ENCODE measurements at regions not wholly inside any gene's neighbourhood (a gene's known extent, or its start where the extent isn't known, plus 50 kb on each side); places are given as distances from the start of the nearest gene placed in this dataset.

DNA sequence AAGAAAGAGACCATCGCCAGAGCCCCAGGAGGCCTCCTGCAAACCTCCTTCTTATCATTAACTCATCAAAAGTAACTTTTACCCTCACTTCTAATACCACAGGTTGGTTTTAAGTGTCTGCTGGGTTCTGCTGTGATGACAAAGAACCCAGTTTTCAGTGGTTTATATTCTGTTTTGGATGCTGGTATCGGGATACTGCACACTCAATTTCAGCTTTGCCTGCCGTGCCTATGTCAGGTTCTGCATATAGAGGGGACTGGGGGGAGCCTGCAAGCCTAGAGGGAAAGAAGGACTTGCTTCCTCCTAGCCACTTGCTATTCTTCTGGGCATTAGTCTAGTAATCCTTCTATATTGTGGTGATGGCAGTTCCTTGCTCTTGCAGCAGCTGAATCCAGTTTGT is 242.4 kb downstream of the KCNRG start:
- Histone ChIP-seq H3K4me3 (no peak overlapping the region), H3K27me3 (no peaks in the 10 kb centered on the region), H3K4me1 (no peaks in the 10 kb centered on the region), H3K9me3 (no peaks in the 10 kb centered on the region), H3K36me3 (no peaks in the 10 kb centered on the region), H3K27ac (no peak overlapping the region)
- ATAC-seq, result no peak
- FAIRE-seq, result no peak
- intact Hi-C loops (cut with DNase I), result no loop called here
- WGBS, 2 donors, result 77 to 85% methylated on average over 3 of the region's 3 CpGs
- TF ChIP-seq CTCF (IDR thresholded peaks at IDR 0.05), result no peak
- DNase-seq, result no peak

DNA sequence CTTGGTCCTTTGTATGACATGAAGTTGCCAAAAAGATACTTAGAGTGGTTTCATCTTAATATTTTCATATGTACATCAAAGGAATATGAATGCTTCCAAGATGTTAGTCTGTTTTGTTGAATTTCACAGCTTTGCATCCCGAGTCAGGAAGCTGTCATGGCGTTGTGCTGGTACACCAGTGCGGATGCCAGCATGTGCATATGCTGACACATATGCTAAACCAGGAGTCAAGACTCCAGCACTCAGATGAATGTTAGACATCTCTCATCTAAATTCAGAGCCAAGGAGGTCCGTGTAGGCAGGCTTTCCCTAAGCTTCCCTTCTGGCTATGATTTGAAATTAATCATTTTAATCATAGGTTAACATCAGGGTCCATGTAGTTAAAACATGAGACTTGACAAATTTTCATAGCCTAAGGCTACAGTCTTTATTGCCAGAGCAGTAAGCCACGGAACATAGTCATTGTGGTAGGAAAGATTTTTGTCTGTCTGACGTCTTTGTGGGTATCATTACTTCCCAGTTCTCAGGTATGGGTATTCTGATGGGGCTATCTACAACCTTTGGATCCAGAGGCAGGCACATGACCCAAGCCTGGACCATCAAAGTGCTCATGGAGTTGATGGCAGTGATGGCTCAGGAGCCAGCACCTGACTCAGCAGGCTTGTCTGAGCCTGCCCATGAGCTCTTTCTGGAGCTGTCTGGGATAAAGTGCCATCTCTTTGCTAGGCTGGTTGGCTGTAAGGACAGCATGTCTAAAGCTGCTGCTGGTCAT is 246.1 kb downstream of the KCNRG start:
- ATAC-seq (no peak), DNase-seq (no peak), FAIRE-seq (no peak)
- Histone ChIP-seq H3K27ac (no peak overlapping the region), H3K9me3 (no peaks in the 10 kb centered on the region), H3K4me1 (no peaks in the 10 kb centered on the region), H3K4me3 (no peak overlapping the region), H3K27me3 (no peaks in the 10 kb centered on the region), H3K36me3 (no peaks in the 10 kb centered on the region)
- intact Hi-C loops (cut with DNase I), result no loop called here
- no peak for TF ChIP-seq CTCF (IDR thresholded peaks at IDR 0.05)
- 63 to 75% methylated on average over 6 of the region's 6 CpGs for WGBS, 2 donors

GRCh38 chr13:50267066-50267465 is 251.8 kb downstream of the KCNRG start:
- DNase-seq (no peak), ATAC-seq (no peak), FAIRE-seq (no peak)
- WGBS, 2 donors, result 62 to 92% methylated on average over 5 of the region's 5 CpGs
- H3K36me3 ChIP-seq, result no peaks in the 10 kb centered on the region
- H3K4me1 ChIP-seq, result no peaks in the 10 kb centered on the region
- H3K4me3 ChIP-seq, result no peak overlapping the region
- no peak overlapping the region for H3K27ac ChIP-seq
- TF ChIP-seq CTCF (IDR thresholded peaks at IDR 0.05), result no peak
- intact Hi-C loops (cut with DNase I), result no loop called here
- no peaks in the 10 kb centered on the region for H3K9me3 ChIP-seq
- no peaks in the 10 kb centered on the region for H3K27me3 ChIP-seq

- DNase-seq, result peak in 1 of 6 donors; percentile 14
- FAIRE-seq, result no peak
- 23 to 41% methylated on average over 1 of the region's 1 CpG for WGBS, 2 donors
Measured at GRCh38 chr13:50267917-50268316, 252.7 kb downstream of the KCNRG start.

More at GRCh38 chr13:50267917-50268316, 252.7 kb downstream of the KCNRG start:
- no peak for TF ChIP-seq CTCF (IDR thresholded peaks at IDR 0.05)
- no peak overlapping the region for H3K4me3 ChIP-seq
- H3K4me1 ChIP-seq, result no peaks in the 10 kb centered on the region
- intact Hi-C loops (cut with DNase I), result no loop called here
- H3K36me3 ChIP-seq, result no peaks in the 10 kb centered on the region
- H3K9me3 ChIP-seq, result no peaks in the 10 kb centered on the region
- ATAC-seq, result peak in 2 of 4 donors; percentile 63 to 65
- no peaks in the 10 kb centered on the region for H3K27me3 ChIP-seq
- H3K27ac ChIP-seq, result no peak overlapping the region

Data from pancreas (tissue), 10 donors.